ENCODE measurements at regions not wholly inside any gene's neighbourhood (a gene's known extent, or its start where the extent isn't known, plus 50 kb on each side); places are given as distances from the start of the nearest gene placed in this dataset.

GRCh38 chr7:86955895-86956503, 103.5 kb downstream of the ELAPOR2 start (continued):
- TF ChIP-seq IRF3 (IDR thresholded peaks at IDR 0.05) (no peak), CREB1 (IDR thresholded peaks at IDR 0.05; ENCODE audit: low read depth) (no peak)

- no peak overlapping the region for H3K27ac ChIP-seq (ENCODE audit: control insufficient read depth, insufficient read depth)
- no peaks in the 10 kb centered on the region for H3K27me3 ChIP-seq (replicated peaks in 1 of 2; ENCODE audit: control insufficient read depth in 2 of 2, insufficient read depth in 2 of 2, low read length in 1 of 2)
- no TSS peak for BruUV-seq (replicated peaks)
- H3K36me3 ChIP-seq (ENCODE audit: control insufficient read depth in 2 of 2, insufficient read depth in 2 of 2, low read length in 1 of 2) = no peaks in the 10 kb centered on the region
- H4K20me1 ChIP-seq (ENCODE audit: control insufficient read depth, insufficient read depth) = no peaks in the 10 kb centered on the region
- H3K9me3 ChIP-seq (replicated peaks; ENCODE audit: control insufficient read depth, insufficient read depth, low read length) = no peaks in the 10 kb centered on the region
- no peaks in the 10 kb centered on the region for H3K79me2 ChIP-seq (ENCODE audit: control insufficient read depth, insufficient read depth, low read length)
- ChIA-PET RAD21 (ENCODE audit: unreplicated experiment) (no interaction called here), POLR2A (no interaction called here), SMC1A (ENCODE audit: uncharacterized antibody, unreplicated experiment) (no interaction called here), CTCF (no interaction called here)
- H2AFZ ChIP-seq (ENCODE audit: control insufficient read depth, low read depth, low read length) = no peak overlapping the region
- in situ Hi-C loops (cut with MboI) = no loop called here
- no peak for DNase-seq (ENCODE audit: low read depth, low spot score)
- intact Hi-C loops (cut with micrococcal nuclease; ENCODE audit: unreplicated experiment) = no loop called here
- no peak overlapping the region for H3K9ac ChIP-seq (ENCODE audit: control insufficient read depth, insufficient read depth, low read length)
- H3K4me2 ChIP-seq (ENCODE audit: control insufficient read depth, insufficient read depth) = no peak overlapping the region
- no peak overlapping the region for H3K4me3 ChIP-seq
- FAIRE-seq = no peak
- H3K4me1 ChIP-seq (ENCODE audit: control insufficient read depth, insufficient read depth, low read length) = peaks cover 9% of the 10 kb centered on the region
- no peak for ATAC-seq
- TF ChIP-seq SREBF2 (IDR thresholded peaks at IDR 0.05; ENCODE audit: low read length) (no peak), CBX3 (IDR thresholded peaks at IDR 0.05; ENCODE audit: borderline replicate concordance, low read depth) (no peak), MYB (IDR thresholded peaks at IDR 0.05; ENCODE audit: borderline replicate concordance, low read depth, low read length) (no peak), SMAD5 (IDR thresholded peaks at IDR 0.05; ENCODE audit: low read depth) (no peak), CUX1 (IDR thresholded peaks at IDR 0.05; ENCODE audit: insufficient replicate concordance, low read depth, low read length) (no peak), ZNF207 (IDR thresholded peaks at IDR 0.05; ENCODE audit: borderline replicate concordance) (no peak), BACH1 (IDR thresholded peaks at IDR 0.05; ENCODE audit: borderline replicate concordance) (no peak), EED (IDR thresholded peaks at IDR 0.05; ENCODE audit: low read depth) (no peak), ZBED1 (IDR thresholded peaks at IDR 0.05; ENCODE audit: borderline replicate concordance) (no peak), IRF4 (IDR thresholded peaks at IDR 0.05; ENCODE audit: low read depth, low read length) (no peak), IKZF1 (conservative IDR thresholded peaks at IDR 0.05) (no peak), CREM (IDR thresholded peaks at IDR 0.05; ENCODE audit: low read depth) (no peak), KDM1A (IDR thresholded peaks at IDR 0.05; ENCODE audit: borderline replicate concordance) (no peak), CBFB (IDR thresholded peaks at IDR 0.05; ENCODE audit: low read depth) (no peak), MEF2A (IDR thresholded peaks at IDR 0.05; ENCODE audit: insufficient read depth, low read depth, low read length) (no peak), YBX1 (IDR thresholded peaks at IDR 0.05) (no peak), BHLHE40 (IDR thresholded peaks at IDR 0.05; ENCODE audit: borderline replicate concordance in 1 of 2, low read depth in 2 of 2, low read length in 1 of 2) (no peak), RCOR1 (conservative IDR thresholded peaks at IDR 0.05; ENCODE audit: low read depth, low read length) (no peak), SUPT20H (IDR thresholded peaks at IDR 0.05; ENCODE audit: borderline replicate concordance, control insufficient read depth, low read depth, low read length) (no peak)
These were observed 104.5 kb downstream of the ELAPOR2 start for GRCh38 chr7:86954971-86955370.
